Peyer's patch (tissue), 4 donors: ENCODE measurements at regions not wholly inside any gene's neighbourhood (a gene's known extent, or its start where the extent isn't known, plus 50 kb on each side); places are given as distances from the start of the nearest gene placed in this dataset.

Source experiments
- POLR2A ChIP-seq, 2 donors: fragments of 450-650 bp; IDR thresholded peaks; one replicate each; pipeline ENCODE4 v1.5.1; 2017; ENCODE audit warnings: antibody characterized with exemption in 2 of 2, mild to moderate bottlenecking in 2 of 2, moderate library complexity in 2 of 2
- TF ChIP-seq, protein P1 (sequence below), 6 experiments: fragments of 450-650 bp in 4 of 6; fragments of 200-600 bp in 2 of 6; sonication (generic) in 1 of 6; IDR thresholded peaks; one replicate each; pipeline ENCODE4 v1.5.1; 2017 to 2019; ENCODE audit warnings: antibody characterized with exemption in 6 of 6, mild to moderate bottlenecking in 3 of 6, moderate library complexity in 1 of 6

DNA sequence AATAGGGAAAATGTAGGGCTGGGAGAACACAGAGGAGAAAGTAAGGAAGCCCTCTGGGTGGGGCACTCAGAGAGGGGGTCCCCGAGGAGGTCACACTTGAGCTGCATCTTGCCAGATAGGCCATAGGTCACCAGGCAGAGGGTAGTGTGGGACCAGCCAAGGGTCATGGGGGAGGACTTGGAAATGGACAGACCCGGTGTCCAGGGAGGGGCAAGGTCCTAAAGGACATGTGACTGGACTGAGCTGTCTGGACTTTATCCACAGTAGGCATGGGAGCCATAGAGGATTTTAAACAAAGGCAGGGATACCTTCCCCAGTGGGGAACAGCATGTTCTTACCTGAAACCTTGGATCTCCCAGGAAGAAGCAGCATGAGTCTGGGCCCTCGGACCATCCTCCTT is 266.7 kb downstream of the LRFN2 start:
- TF ChIP-seq, protein P1, sequence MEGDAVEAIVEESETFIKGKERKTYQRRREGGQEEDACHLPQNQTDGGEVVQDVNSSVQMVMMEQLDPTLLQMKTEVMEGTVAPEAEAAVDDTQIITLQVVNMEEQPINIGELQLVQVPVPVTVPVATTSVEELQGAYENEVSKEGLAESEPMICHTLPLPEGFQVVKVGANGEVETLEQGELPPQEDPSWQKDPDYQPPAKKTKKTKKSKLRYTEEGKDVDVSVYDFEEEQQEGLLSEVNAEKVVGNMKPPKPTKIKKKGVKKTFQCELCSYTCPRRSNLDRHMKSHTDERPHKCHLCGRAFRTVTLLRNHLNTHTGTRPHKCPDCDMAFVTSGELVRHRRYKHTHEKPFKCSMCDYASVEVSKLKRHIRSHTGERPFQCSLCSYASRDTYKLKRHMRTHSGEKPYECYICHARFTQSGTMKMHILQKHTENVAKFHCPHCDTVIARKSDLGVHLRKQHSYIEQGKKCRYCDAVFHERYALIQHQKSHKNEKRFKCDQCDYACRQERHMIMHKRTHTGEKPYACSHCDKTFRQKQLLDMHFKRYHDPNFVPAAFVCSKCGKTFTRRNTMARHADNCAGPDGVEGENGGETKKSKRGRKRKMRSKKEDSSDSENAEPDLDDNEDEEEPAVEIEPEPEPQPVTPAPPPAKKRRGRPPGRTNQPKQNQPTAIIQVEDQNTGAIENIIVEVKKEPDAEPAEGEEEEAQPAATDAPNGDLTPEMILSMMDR (IDR thresholded peaks at IDR 0.05): no peak
- no peak for TF ChIP-seq POLR2A (IDR thresholded peaks at IDR 0.05)
